ENCODE measurements at regions not wholly inside any gene's neighbourhood (a gene's known extent, or its start where the extent isn't known, plus 50 kb on each side); places are given as distances from the start of the nearest gene placed in this dataset.

GRCh38 chr11:42768576-42768975 lies 543.2 kb upstream of the API5 start:
- Histone ChIP-seq H3K18ac (ENCODE audit: low read length) (no peak overlapping the region), H2BK120ac (ENCODE audit: low read depth, low read length) (no peak overlapping the region), H3K56ac (ENCODE audit: low read length) (no peak overlapping the region), H3K4me3 (ENCODE audit: low read length) (no peak overlapping the region), H3K23ac (ENCODE audit: low read length) (no peak overlapping the region), H2BK5ac (ENCODE audit: low read length) (no peak overlapping the region), H3K4me2 (ENCODE audit: low read length) (no peak overlapping the region), H3K27me3 (ENCODE audit: insufficient read depth, low read length, poor library complexity) (no peaks in the 10 kb centered on the region), H4K5ac (ENCODE audit: low read length) (no peak overlapping the region), H3K9ac (ENCODE audit: low read length) (no peak overlapping the region), H3K36me3 (ENCODE audit: control insufficient read depth, insufficient read depth, low read length) (no peaks in the 10 kb centered on the region), H2AK5ac (ENCODE audit: low read length) (no peak overlapping the region), H3K4ac (ENCODE audit: low read depth, low read length) (no peak overlapping the region), H4K8ac (ENCODE audit: low read depth, low read length) (no peak overlapping the region), H3K4me1 (ENCODE audit: control insufficient read depth, low read depth, low read length) (no peaks in the 10 kb centered on the region), H3K79me2 (ENCODE audit: control insufficient read depth, insufficient read depth, low read length) (no peaks in the 10 kb centered on the region), H3K79me1 (ENCODE audit: low read length) (no peaks in the 10 kb centered on the region), H3K27ac (ENCODE audit: low read depth, low read length) (no peak overlapping the region), H2BK15ac (replicated peaks; ENCODE audit: low read depth) (no peak overlapping the region)
- WGBS (ENCODE audit: extremely low coverage, insufficient coverage, low lambda C conversion rate): no CpG with 5 or more reads among the region's 2 CpGs
- DNase-seq: no peak

DNA sequence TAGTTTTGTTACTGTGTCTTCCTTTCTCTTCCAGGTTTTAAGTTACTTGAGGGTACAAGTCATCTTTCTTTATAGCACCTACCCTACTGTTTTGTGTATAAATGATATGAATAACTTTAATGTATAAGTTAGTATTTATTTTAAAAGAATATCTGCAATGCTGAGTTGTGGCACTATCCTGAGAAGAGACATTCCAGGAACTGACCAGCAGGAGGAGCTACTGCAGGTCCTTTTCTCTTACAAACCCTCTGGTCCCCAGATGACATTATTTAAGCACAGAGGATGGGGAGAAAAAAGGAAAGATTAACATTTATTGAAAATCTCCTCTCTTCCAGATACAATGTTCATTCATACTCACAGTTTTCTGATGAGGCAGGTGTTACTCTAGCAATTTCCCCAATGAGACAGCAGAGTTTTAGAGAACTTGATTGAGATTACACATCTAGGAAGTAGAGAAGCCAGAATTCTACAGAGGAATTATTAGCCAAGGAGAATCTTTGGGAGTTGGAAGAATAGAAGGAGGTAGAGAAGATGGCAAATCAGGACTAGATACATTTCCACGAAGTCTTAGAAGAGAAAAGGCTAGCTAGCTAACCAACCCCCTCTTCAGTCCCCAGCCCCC lies 541.2 kb upstream of the API5 start:
- Histone ChIP-seq H3K4me2 (ENCODE audit: low read length) (no peak overlapping the region), H2AK5ac (ENCODE audit: low read length) (no peak overlapping the region), H3K4me1 (ENCODE audit: control insufficient read depth, low read depth, low read length) (no peaks in the 10 kb centered on the region), H3K36me3 (ENCODE audit: control insufficient read depth, insufficient read depth, low read length) (no peaks in the 10 kb centered on the region), H3K79me1 (ENCODE audit: low read length) (no peaks in the 10 kb centered on the region), H2BK120ac (ENCODE audit: low read depth, low read length) (no peak overlapping the region), H3K4ac (ENCODE audit: low read depth, low read length) (no peak overlapping the region), H3K79me2 (ENCODE audit: control insufficient read depth, insufficient read depth, low read length) (no peaks in the 10 kb centered on the region), H3K4me3 (ENCODE audit: low read length) (no peak overlapping the region), H2BK5ac (ENCODE audit: low read length) (no peak overlapping the region), H4K5ac (ENCODE audit: low read length) (no peak overlapping the region), H3K27ac (ENCODE audit: low read depth, low read length) (no peak overlapping the region), H4K8ac (ENCODE audit: low read depth, low read length) (no peak overlapping the region), H3K23ac (ENCODE audit: low read length) (no peak overlapping the region), H2BK15ac (replicated peaks; ENCODE audit: low read depth) (no peak overlapping the region), H3K56ac (ENCODE audit: low read length) (no peak overlapping the region), H3K18ac (ENCODE audit: low read length) (peak overlapping the region; percentile 39), H3K27me3 (ENCODE audit: insufficient read depth, low read length, poor library complexity) (no peaks in the 10 kb centered on the region), H3K9ac (ENCODE audit: low read length) (no peak overlapping the region)
- DNase-seq: peak; percentile 51
- WGBS (ENCODE audit: extremely low coverage, insufficient coverage, low lambda C conversion rate): no CpG with 5 or more reads among the region's 1 CpG

- Histone ChIP-seq H3K27me3 (ENCODE audit: insufficient read depth, low read length, poor library complexity) (no peaks in the 10 kb centered on the region), H3K9ac (ENCODE audit: low read length) (no peak overlapping the region), H3K4ac (ENCODE audit: low read depth, low read length) (no peak overlapping the region), H3K18ac (ENCODE audit: low read length) (no peak overlapping the region), H3K27ac (ENCODE audit: low read depth, low read length) (no peak overlapping the region), H3K4me1 (ENCODE audit: control insufficient read depth, low read depth, low read length) (no peaks in the 10 kb centered on the region), H3K79me1 (ENCODE audit: low read length) (no peaks in the 10 kb centered on the region), H4K5ac (ENCODE audit: low read length) (no peak overlapping the region), H3K56ac (ENCODE audit: low read length) (no peak overlapping the region), H3K23ac (ENCODE audit: low read length) (no peak overlapping the region), H3K4me3 (ENCODE audit: low read length) (no peak overlapping the region), H2BK120ac (ENCODE audit: low read depth, low read length) (no peak overlapping the region), H3K79me2 (ENCODE audit: control insufficient read depth, insufficient read depth, low read length) (no peaks in the 10 kb centered on the region), H2AK5ac (ENCODE audit: low read length) (no peak overlapping the region), H3K36me3 (ENCODE audit: control insufficient read depth, insufficient read depth, low read length) (no peaks in the 10 kb centered on the region), H2BK15ac (replicated peaks; ENCODE audit: low read depth) (no peak overlapping the region), H4K8ac (ENCODE audit: low read depth, low read length) (no peak overlapping the region), H2BK5ac (ENCODE audit: low read length) (no peak overlapping the region), H3K4me2 (ENCODE audit: low read length) (no peak overlapping the region)
- WGBS (ENCODE audit: extremely low coverage, insufficient coverage, low lambda C conversion rate): no CpG with 5 or more reads among the region's 5 CpGs
- DNase-seq: peak; percentile 16
Observed at GRCh38 chr11:42772886-42773285, 538.9 kb upstream of the API5 start.

DNA sequence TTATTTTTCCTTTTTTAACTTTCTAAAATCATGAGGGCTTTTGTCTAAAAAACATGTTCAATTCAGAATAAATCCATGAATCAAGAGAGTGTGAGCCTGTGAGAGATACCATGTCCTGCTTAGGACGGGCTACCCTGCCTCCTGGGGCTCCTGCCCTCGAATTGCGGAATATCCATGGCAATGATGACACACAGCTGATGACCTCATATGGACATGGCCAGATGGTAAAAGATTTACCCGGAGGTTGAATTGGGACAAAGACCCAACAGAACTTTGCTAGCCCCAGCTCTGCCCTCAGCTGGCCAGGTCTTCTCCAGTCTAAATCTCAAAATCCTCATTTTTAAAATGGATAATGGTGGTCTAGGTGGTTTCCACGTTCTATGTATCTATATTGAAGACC lies 538.1 kb upstream of the API5 start:
- H3K79me1 ChIP-seq (ENCODE audit: low read length): no peaks in the 10 kb centered on the region
- H4K8ac ChIP-seq (ENCODE audit: low read depth, low read length): no peak overlapping the region
- H3K79me2 ChIP-seq (ENCODE audit: control insufficient read depth, insufficient read depth, low read length): no peaks in the 10 kb centered on the region
- H3K18ac ChIP-seq (ENCODE audit: low read length): no peak overlapping the region
- no peak overlapping the region for H3K27ac ChIP-seq (ENCODE audit: low read depth, low read length)
- no peaks in the 10 kb centered on the region for H3K27me3 ChIP-seq (ENCODE audit: insufficient read depth, low read length, poor library complexity)
- WGBS (ENCODE audit: extremely low coverage, insufficient coverage, low lambda C conversion rate): no CpG with 5 or more reads among the region's 5 CpGs
- H3K56ac ChIP-seq (ENCODE audit: low read length): no peak overlapping the region
- no peak overlapping the region for H3K23ac ChIP-seq (ENCODE audit: low read length)
- H2BK5ac ChIP-seq (ENCODE audit: low read length): no peak overlapping the region
- no peak overlapping the region for H3K4me3 ChIP-seq (ENCODE audit: low read length)
- no peak overlapping the region for H2BK120ac ChIP-seq (ENCODE audit: low read depth, low read length)
- no peak overlapping the region for H3K4ac ChIP-seq (ENCODE audit: low read depth, low read length)
- H2AK5ac ChIP-seq (ENCODE audit: low read length): no peak overlapping the region
- H3K4me1 ChIP-seq (ENCODE audit: control insufficient read depth, low read depth, low read length): no peaks in the 10 kb centered on the region
- peak; percentile 7 for DNase-seq
- no peak overlapping the region for H2BK15ac ChIP-seq (replicated peaks; ENCODE audit: low read depth)
- H3K36me3 ChIP-seq (ENCODE audit: control insufficient read depth, insufficient read depth, low read length): no peaks in the 10 kb centered on the region
- no peak overlapping the region for H3K9ac ChIP-seq (ENCODE audit: low read length)
- no peak overlapping the region for H4K5ac ChIP-seq (ENCODE audit: low read length)
- no peak overlapping the region for H3K4me2 ChIP-seq (ENCODE audit: low read length)

DNA sequence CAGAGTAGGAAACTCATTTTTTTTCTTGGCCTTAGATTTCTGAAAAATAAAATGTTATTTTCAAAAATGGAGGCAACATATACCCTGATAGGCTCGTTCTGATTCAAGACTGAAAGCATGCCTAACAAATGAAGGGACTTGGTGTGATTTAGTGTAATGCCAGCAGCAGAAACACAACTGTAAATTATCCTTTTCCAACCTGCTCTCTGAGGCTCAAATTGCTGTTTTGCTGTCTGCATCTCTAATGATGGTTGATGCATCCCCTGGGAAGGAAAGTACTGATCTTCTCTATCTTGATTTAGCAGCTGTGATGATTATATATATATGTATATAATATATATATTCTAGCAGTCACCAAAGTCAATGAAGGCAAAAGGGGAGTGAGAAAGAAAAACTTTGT lies 537.2 kb upstream of the API5 start:
- Histone ChIP-seq H3K27me3 (ENCODE audit: insufficient read depth, low read length, poor library complexity) (no peaks in the 10 kb centered on the region), H3K4ac (ENCODE audit: low read depth, low read length) (no peak overlapping the region), H3K9ac (ENCODE audit: low read length) (no peak overlapping the region), H4K8ac (ENCODE audit: low read depth, low read length) (no peak overlapping the region), H3K79me1 (ENCODE audit: low read length) (no peaks in the 10 kb centered on the region), H2BK15ac (replicated peaks; ENCODE audit: low read depth) (no peak overlapping the region), H3K4me1 (ENCODE audit: control insufficient read depth, low read depth, low read length) (no peaks in the 10 kb centered on the region), H3K18ac (ENCODE audit: low read length) (no peak overlapping the region), H2BK120ac (ENCODE audit: low read depth, low read length) (no peak overlapping the region), H2BK5ac (ENCODE audit: low read length) (no peak overlapping the region), H2AK5ac (ENCODE audit: low read length) (no peak overlapping the region), H3K56ac (ENCODE audit: low read length) (no peak overlapping the region), H3K4me2 (ENCODE audit: low read length) (no peak overlapping the region), H3K27ac (ENCODE audit: low read depth, low read length) (no peak overlapping the region), H3K79me2 (ENCODE audit: control insufficient read depth, insufficient read depth, low read length) (no peaks in the 10 kb centered on the region), H4K5ac (ENCODE audit: low read length) (no peak overlapping the region), H3K36me3 (ENCODE audit: control insufficient read depth, insufficient read depth, low read length) (no peaks in the 10 kb centered on the region), H3K4me3 (ENCODE audit: low read length) (no peak overlapping the region), H3K23ac (ENCODE audit: low read length) (no peak overlapping the region)
- no CpG with 5 or more reads among the region's 1 CpG for WGBS (ENCODE audit: extremely low coverage, insufficient coverage, low lambda C conversion rate)
- no peak for DNase-seq

- no peak overlapping the region for H3K27ac ChIP-seq (ENCODE audit: low read depth, low read length)
- H3K4ac ChIP-seq (ENCODE audit: low read depth, low read length): no peak overlapping the region
- no peak overlapping the region for H3K18ac ChIP-seq (ENCODE audit: low read length)
- H2BK5ac ChIP-seq (ENCODE audit: low read length): no peak overlapping the region
- no peak overlapping the region for H3K4me3 ChIP-seq (ENCODE audit: low read length)
- no peak overlapping the region for H4K8ac ChIP-seq (ENCODE audit: low read depth, low read length)
- no peak overlapping the region for H3K9ac ChIP-seq (ENCODE audit: low read length)
- DNase-seq: no peak
- H3K27me3 ChIP-seq (ENCODE audit: insufficient read depth, low read length, poor library complexity): no peaks in the 10 kb centered on the region
- no peak overlapping the region for H3K56ac ChIP-seq (ENCODE audit: low read length)
- H2AK5ac ChIP-seq (ENCODE audit: low read length): no peak overlapping the region
- H3K36me3 ChIP-seq (ENCODE audit: control insufficient read depth, insufficient read depth, low read length): no peaks in the 10 kb centered on the region
- H3K4me2 ChIP-seq (ENCODE audit: low read length): no peak overlapping the region
- no CpG with 5 or more reads among the region's 4 CpGs for WGBS (ENCODE audit: extremely low coverage, insufficient coverage, low lambda C conversion rate)
- no peak overlapping the region for H2BK120ac ChIP-seq (ENCODE audit: low read depth, low read length)
- H3K79me1 ChIP-seq (ENCODE audit: low read length): no peaks in the 10 kb centered on the region
- no peaks in the 10 kb centered on the region for H3K79me2 ChIP-seq (ENCODE audit: control insufficient read depth, insufficient read depth, low read length)
- H3K23ac ChIP-seq (ENCODE audit: low read length): no peak overlapping the region
- H2BK15ac ChIP-seq (replicated peaks; ENCODE audit: low read depth): no peak overlapping the region
- no peak overlapping the region for H4K5ac ChIP-seq (ENCODE audit: low read length)
- H3K4me1 ChIP-seq (ENCODE audit: control insufficient read depth, low read depth, low read length): no peaks in the 10 kb centered on the region
Observed at GRCh38 chr11:42777776-42778175, 534.0 kb upstream of the API5 start.
